Caco-2 (cell line): ENCODE measurements at regions not wholly inside any gene's neighbourhood (a gene's known extent, or its start where the extent isn't known, plus 50 kb on each side); places are given as distances from the start of the nearest gene placed in this dataset.

Experiments
- BruUV-seq: library from RNA; stranded (reverse); fragments of 400-500 nt; replicated peaks from 2 replicates; lab custom pipeline; 2021; lab: Mats Ljungman, UMichigan
- CTCF ChIA-PET: fragments of 300-600 bp; sonication (Branson Sonifier 250); formaldehyde crosslinking; loops from one replicate; lab custom pipeline; 2022; ENCODE audit warnings: antibody characterized with exemption; lab: Charles Lee
- POLR2A ChIA-PET: fragments of 300-600 bp; sonication (Branson Sonifier 250); formaldehyde crosslinking; loops from one replicate; lab custom pipeline; 2022; ENCODE audit warnings: antibody characterized with exemption; lab: Charles Lee
- DNase-seq, 2 experiments: peaks; one replicate each; pipeline versions ENCODE4 v3.0.0 to v3.0.0-alpha.2; 2020 to 2022
- H3K27me3 ChIP-seq: replicated peaks from 2 replicates; pipeline ENCODE4 v1.6.0; 2011; ENCODE audit warnings: low read length; ENCODE audit not compliant: control insufficient read depth, insufficient read depth
- H3K36me3 ChIP-seq: 2 replicates; pipeline ENCODE4 v1.5.1; 2011; ENCODE audit warnings: low read length; ENCODE audit not compliant: control insufficient read depth, insufficient read depth
- H3K4me1 ChIP-seq: fragments of 250-450 bp; sonication (Bioruptor Pico); 2 replicates; pipeline ENCODE4 v1.5.1; 2020; ENCODE audit warnings: mild to moderate bottlenecking
- H3K4me3 ChIP-seq: 2 replicates; pipeline ENCODE4 v1.5.1; 2011; ENCODE audit warnings: low read depth, mild to moderate bottlenecking, control low read depth, low read length
- H3K9me3 ChIP-seq: fragments of 250-450 bp; sonication (Bioruptor Pico); 2 replicates; pipeline ENCODE4 v1.5.1; 2020; ENCODE audit warnings: mild to moderate bottlenecking, moderate library complexity
- H3K27ac Mint-ChIP-seq: one replicate; pipeline ENCODE4 v1.8.0; 2022; ENCODE audit warnings: mixed read lengths; ENCODE audit not compliant: unreplicated experiment
- H3K27me3 Mint-ChIP-seq: one replicate; pipeline ENCODE4 v1.8.0; 2022; ENCODE audit warnings: mixed read lengths; ENCODE audit not compliant: insufficient read depth, unreplicated experiment
- H3K36me3 Mint-ChIP-seq: one replicate; pipeline ENCODE4 v1.8.0; 2022; ENCODE audit warnings: mild to moderate bottlenecking, mixed read lengths; ENCODE audit not compliant: insufficient read depth, unreplicated experiment
- H3K4me1 Mint-ChIP-seq: one replicate; pipeline ENCODE4 v1.8.0; 2022; ENCODE audit warnings: low read depth, mixed read lengths; ENCODE audit not compliant: unreplicated experiment
- H3K4me3 Mint-ChIP-seq: one replicate; pipeline ENCODE4 v1.8.0; 2022; ENCODE audit warnings: mild to moderate bottlenecking, moderate library complexity, mixed read lengths; ENCODE audit not compliant: unreplicated experiment
- H3K9me3 Mint-ChIP-seq: one replicate; pipeline ENCODE4 v1.8.0; 2022; ENCODE audit warnings: mixed read lengths; ENCODE audit not compliant: unreplicated experiment
- intact Hi-C: fragments of 100-400 bp; cut with micrococcal nuclease; formaldehyde crosslinking; loops from one replicate; pipeline ENCODE4 v1.10.0; 2022; ENCODE audit not compliant: unreplicated experiment
- TF ChIP-seq, protein P1 (sequence below), 2 experiments: fragments of 200-600 bp in 1 of 2; IDR thresholded peaks; 1 replicate in 1 of 2; 2 replicates in 1 of 2; pipeline versions ENCODE4 v1.5.1 to v1.8.0; 2011 to 2022; ENCODE audit warnings: antibody characterized with exemption in 1 of 2, control low read depth in 1 of 2, inconsistent platforms in 1 of 2, low read depth in 1 of 2, low read length in 1 of 2, mild to moderate bottlenecking in 1 of 2, moderate library complexity in 1 of 2; ENCODE audit not compliant: insufficient read depth in 1 of 2, severe bottlenecking in 1 of 2, unreplicated experiment in 1 of 2

DNA sequence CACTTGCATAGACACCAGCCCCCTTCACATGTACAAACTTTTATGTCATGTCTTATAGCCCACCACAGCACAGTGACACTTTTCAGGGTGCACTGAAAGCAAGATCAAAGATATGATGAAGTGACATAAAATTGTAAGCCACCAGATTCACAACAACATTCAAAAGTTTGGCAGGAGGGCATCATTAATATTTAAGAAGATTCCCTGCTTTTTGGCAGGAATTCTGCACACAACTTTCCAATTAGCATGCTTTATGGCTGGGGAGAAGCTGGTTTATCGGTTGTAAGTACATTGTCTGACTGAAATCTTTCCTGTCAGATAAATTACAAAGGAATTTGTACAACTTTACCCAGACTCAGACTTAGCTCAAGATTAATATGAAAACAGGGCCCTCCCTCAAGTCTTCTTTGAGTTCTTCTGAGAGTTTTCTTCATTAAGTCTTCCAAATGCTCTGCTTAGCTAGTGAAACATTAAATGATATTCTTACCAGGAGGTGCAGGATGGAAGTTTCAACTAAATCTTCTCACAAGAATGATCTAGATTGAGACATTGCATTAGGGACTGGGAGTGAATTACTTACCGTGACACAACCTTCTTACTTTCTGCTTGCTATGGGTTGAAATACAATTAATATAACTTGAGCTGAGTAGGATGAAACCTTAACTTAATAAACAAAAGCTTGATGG lies 523.8 kb downstream of the PPARGC1A start:
- Mint-ChIP-seq H3K27ac (no peak overlapping the region), H3K9me3 (no peaks in the 10 kb centered on the region), H3K4me1 (no peaks in the 10 kb centered on the region), H3K4me3 (no peak overlapping the region), H3K36me3 (no peaks in the 10 kb centered on the region), H3K27me3 (no peaks in the 10 kb centered on the region)
- no TSS peak for BruUV-seq
- intact Hi-C loops, result no loop called here
- H3K36me3 ChIP-seq, result no peaks in the 10 kb centered on the region
- ChIA-PET POLR2A (no interaction called here), CTCF (no interaction called here)
- H3K4me3 ChIP-seq, result no peak overlapping the region
- no peaks in the 10 kb centered on the region for H3K9me3 ChIP-seq
- no peaks in the 10 kb centered on the region for H3K27me3 ChIP-seq
- TF ChIP-seq, protein P1, sequence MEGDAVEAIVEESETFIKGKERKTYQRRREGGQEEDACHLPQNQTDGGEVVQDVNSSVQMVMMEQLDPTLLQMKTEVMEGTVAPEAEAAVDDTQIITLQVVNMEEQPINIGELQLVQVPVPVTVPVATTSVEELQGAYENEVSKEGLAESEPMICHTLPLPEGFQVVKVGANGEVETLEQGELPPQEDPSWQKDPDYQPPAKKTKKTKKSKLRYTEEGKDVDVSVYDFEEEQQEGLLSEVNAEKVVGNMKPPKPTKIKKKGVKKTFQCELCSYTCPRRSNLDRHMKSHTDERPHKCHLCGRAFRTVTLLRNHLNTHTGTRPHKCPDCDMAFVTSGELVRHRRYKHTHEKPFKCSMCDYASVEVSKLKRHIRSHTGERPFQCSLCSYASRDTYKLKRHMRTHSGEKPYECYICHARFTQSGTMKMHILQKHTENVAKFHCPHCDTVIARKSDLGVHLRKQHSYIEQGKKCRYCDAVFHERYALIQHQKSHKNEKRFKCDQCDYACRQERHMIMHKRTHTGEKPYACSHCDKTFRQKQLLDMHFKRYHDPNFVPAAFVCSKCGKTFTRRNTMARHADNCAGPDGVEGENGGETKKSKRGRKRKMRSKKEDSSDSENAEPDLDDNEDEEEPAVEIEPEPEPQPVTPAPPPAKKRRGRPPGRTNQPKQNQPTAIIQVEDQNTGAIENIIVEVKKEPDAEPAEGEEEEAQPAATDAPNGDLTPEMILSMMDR (IDR thresholded peaks at IDR 0.05; ENCODE audit: insufficient read depth in 1 of 2, low read depth in 1 of 2, low read length in 1 of 2, severe bottlenecking in 1 of 2, unreplicated experiment in 1 of 2), result no peak
- no peaks in the 10 kb centered on the region for H3K4me1 ChIP-seq
- DNase-seq, result no peak

DNA sequence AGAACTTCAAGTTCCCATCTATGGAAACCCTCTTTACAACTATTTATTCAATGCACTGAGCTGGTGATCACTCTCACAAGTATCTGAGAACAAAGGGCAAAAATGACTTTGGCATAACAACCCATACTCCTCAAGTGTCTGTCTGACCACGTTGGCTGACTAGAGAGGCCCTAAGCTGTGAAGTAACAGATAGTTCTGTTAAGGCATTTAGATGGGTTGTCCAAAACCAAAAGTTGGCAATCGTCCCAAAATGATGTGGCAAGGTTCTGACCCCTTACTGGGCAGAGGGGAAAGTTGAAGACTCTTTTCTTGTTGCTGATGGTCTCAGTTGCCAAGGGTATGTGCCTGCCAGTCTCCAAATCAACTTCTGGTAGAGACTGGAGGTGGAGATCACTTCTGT lies 524.8 kb downstream of the PPARGC1A start:
- Mint-ChIP-seq H3K27me3 (no peaks in the 10 kb centered on the region), H3K4me1 (no peaks in the 10 kb centered on the region), H3K4me3 (no peak overlapping the region), H3K9me3 (no peaks in the 10 kb centered on the region), H3K27ac (no peak overlapping the region), H3K36me3 (no peaks in the 10 kb centered on the region)
- Histone ChIP-seq H3K4me1 (no peaks in the 10 kb centered on the region), H3K9me3 (no peaks in the 10 kb centered on the region), H3K36me3 (no peaks in the 10 kb centered on the region), H3K4me3 (no peak overlapping the region), H3K27me3 (no peaks in the 10 kb centered on the region)
- no peak for DNase-seq
- ChIA-PET CTCF (no interaction called here), POLR2A (no interaction called here)
- no TSS peak for BruUV-seq
- TF ChIP-seq, protein P1 (IDR thresholded peaks at IDR 0.05; ENCODE audit: insufficient read depth in 1 of 2, low read depth in 1 of 2, low read length in 1 of 2, severe bottlenecking in 1 of 2, unreplicated experiment in 1 of 2), result no peak
- intact Hi-C loops, result no loop called here

DNA sequence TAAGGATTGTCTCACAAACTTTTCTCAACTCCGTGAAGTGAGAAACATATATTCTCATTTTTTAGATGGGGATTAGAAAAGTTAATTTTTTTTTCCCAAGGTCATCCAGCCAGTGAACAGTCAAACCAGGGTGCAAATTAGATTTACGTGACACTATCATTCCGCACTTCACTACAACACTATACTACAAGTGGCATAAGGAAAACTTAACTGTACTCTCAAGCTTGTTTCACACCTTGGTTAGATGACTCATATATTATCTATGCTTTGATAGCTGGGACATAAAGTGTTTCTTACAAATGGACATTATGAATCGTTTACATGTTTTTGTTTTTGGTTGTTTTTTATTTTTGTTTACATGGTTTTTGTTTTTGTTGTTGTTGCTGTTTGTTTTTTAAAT lies 525.7 kb downstream of the PPARGC1A start:
- ChIA-PET POLR2A (no interaction called here), CTCF (no interaction called here)
- DNase-seq, result no peak
- no peaks in the 10 kb centered on the region for H3K36me3 ChIP-seq
- Mint-ChIP-seq H3K9me3 (no peaks in the 10 kb centered on the region), H3K36me3 (no peaks in the 10 kb centered on the region), H3K27ac (no peak overlapping the region), H3K27me3 (no peaks in the 10 kb centered on the region), H3K4me3 (no peak overlapping the region), H3K4me1 (no peaks in the 10 kb centered on the region)
- intact Hi-C loops, result no loop called here
- no peak overlapping the region for H3K4me3 ChIP-seq
- no peaks in the 10 kb centered on the region for H3K27me3 ChIP-seq
- H3K4me1 ChIP-seq, result no peaks in the 10 kb centered on the region
- TF ChIP-seq, protein P1 (IDR thresholded peaks at IDR 0.05; ENCODE audit: insufficient read depth in 1 of 2, low read depth in 1 of 2, low read length in 1 of 2, severe bottlenecking in 1 of 2, unreplicated experiment in 1 of 2), result no peak
- BruUV-seq, result no TSS peak
- no peaks in the 10 kb centered on the region for H3K9me3 ChIP-seq
